ENCODE measurements at regions not wholly inside any gene's neighbourhood (a gene's known extent, or its start where the extent isn't known, plus 50 kb on each side); places are given as distances from the start of the nearest gene placed in this dataset.

DNA sequence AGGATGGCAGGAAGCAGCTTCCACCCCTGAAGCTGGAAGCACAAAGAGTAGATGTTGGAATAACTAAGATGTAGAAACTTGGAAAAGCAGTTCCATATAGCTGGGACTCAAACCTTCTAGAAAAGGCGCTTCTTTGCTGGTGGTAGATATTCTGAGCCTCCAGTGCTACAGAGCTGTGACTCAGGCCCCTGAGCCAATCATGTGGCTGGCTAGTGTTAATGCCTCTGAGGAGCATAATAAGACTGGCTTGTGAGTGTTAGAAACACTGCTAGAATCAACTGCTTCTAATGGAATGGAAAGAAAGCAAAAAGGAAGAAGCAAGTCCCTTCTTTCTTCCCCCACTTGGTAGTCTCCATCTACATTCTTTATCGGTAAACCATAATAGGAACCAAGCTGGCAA, 234.2 kb upstream of the DMAC1 start:
- Histone ChIP-seq H3K27ac (ENCODE audit: low read length) (no peak overlapping the region), H4K20me1 (ENCODE audit: insufficient read depth, low read depth, low read length) (no peaks in the 10 kb centered on the region), H3K79me2 (ENCODE audit: low read length) (no peaks in the 10 kb centered on the region), H2AFZ (ENCODE audit: low read length) (no peak overlapping the region), H3K27me3 (ENCODE audit: low read length) (no peaks in the 10 kb centered on the region), H3K36me3 (ENCODE audit: insufficient read depth, low read length) (no peaks in the 10 kb centered on the region), H3K4me3 (ENCODE audit: low read length) (no peak overlapping the region), H3K4me2 (ENCODE audit: low read depth, low read length, poor library complexity, severe bottlenecking) (no peak overlapping the region), H3K9me3 (ENCODE audit: low read length) (peaks cover 20% of the 10 kb centered on the region), H3K4me1 (ENCODE audit: low read length) (no peaks in the 10 kb centered on the region), H3K9ac (ENCODE audit: low read length) (no peak overlapping the region), H3K9me2 (replicated peaks; ENCODE audit: insufficient read depth, low read length) (no peaks in the 10 kb centered on the region)
- no peak for DNase-seq

DNA sequence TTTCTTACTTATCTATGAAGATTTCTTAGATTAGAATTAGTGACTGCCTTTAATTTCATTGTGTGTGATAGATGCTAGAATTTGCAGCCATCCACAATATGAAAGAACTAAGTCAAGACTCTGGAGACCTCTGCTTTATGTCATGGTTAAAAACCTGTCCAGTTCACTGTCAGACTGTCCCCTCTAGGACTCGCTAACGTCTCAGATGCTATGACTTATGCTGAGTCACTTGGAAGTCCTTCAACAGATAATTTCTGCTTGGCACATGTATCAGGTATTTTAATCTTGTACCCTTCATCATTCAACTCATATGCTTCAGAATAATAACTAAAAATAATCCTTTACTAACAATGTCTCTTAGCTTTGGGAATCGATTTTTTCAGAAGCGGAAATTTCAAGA, 230.5 kb upstream of the DMAC1 start:
- no peaks in the 10 kb centered on the region for H3K36me3 ChIP-seq (ENCODE audit: insufficient read depth, low read length)
- no peak overlapping the region for H3K4me3 ChIP-seq (ENCODE audit: low read length)
- no peaks in the 10 kb centered on the region for H4K20me1 ChIP-seq (ENCODE audit: insufficient read depth, low read depth, low read length)
- no peak overlapping the region for H2AFZ ChIP-seq (ENCODE audit: low read length)
- no peaks in the 10 kb centered on the region for H3K27me3 ChIP-seq (ENCODE audit: low read length)
- no peaks in the 10 kb centered on the region for H3K9me2 ChIP-seq (replicated peaks; ENCODE audit: insufficient read depth, low read length)
- no peak overlapping the region for H3K27ac ChIP-seq (ENCODE audit: low read length)
- H3K9ac ChIP-seq (ENCODE audit: low read length): no peak overlapping the region
- no peak for DNase-seq
- no peak overlapping the region for H3K4me2 ChIP-seq (ENCODE audit: low read depth, low read length, poor library complexity, severe bottlenecking)
- peaks cover 14% of the 10 kb centered on the region for H3K9me3 ChIP-seq (ENCODE audit: low read length)
- H3K79me2 ChIP-seq (ENCODE audit: low read length): no peaks in the 10 kb centered on the region
- H3K4me1 ChIP-seq (ENCODE audit: low read length): no peaks in the 10 kb centered on the region

DNA sequence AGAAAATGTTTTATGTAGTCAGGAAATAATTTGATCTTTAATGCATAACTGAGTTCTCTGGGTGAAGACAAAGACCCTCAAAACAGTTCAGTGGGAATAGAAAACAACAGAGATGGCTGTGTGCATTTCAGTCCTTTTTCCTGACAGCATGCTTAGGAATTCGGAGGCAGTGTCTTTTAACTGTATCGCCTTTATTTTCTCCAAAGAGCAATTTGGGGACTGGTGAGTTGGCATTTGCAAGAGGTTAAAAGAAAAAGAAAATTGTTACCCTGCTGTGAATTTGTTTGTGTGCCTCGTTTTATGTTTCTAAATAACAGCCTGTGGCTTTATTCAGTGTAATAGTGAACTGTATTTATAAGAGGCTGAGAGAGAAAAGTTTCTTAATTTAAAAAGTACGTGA, 227.8 kb upstream of the DMAC1 start:
- Histone ChIP-seq H3K36me3 (ENCODE audit: insufficient read depth, low read length) (no peaks in the 10 kb centered on the region), H4K20me1 (ENCODE audit: insufficient read depth, low read depth, low read length) (no peaks in the 10 kb centered on the region), H3K9ac (ENCODE audit: low read length) (no peak overlapping the region), H3K27me3 (ENCODE audit: low read length) (no peaks in the 10 kb centered on the region), H3K27ac (ENCODE audit: low read length) (no peak overlapping the region), H3K4me3 (ENCODE audit: low read length) (no peak overlapping the region), H3K9me3 (ENCODE audit: low read length) (peaks cover 13% of the 10 kb centered on the region), H3K79me2 (ENCODE audit: low read length) (no peaks in the 10 kb centered on the region), H3K4me1 (ENCODE audit: low read length) (no peaks in the 10 kb centered on the region), H2AFZ (ENCODE audit: low read length) (no peak overlapping the region), H3K4me2 (ENCODE audit: low read depth, low read length, poor library complexity, severe bottlenecking) (no peak overlapping the region), H3K9me2 (replicated peaks; ENCODE audit: insufficient read depth, low read length) (no peaks in the 10 kb centered on the region)
- DNase-seq: no peak

DNA sequence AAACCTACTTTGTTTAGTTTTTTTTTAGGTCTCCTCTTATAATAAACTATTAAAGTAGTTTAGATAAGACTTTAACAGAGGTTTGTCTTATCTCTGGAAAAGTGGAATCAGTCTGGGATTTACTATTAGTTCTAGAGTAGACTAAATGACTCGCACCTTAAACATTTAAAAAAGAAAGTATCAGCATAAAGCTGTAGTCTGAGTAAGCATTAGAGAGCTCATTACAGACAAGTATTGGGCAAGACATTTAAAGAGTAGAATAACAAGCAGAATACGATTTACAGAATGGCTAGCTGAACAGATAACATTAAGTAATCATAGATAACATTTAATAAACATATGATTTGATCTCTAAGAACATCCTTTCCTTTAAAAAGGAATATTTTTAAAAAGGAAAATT, 226.0 kb upstream of the DMAC1 start:
- H3K79me2 ChIP-seq (ENCODE audit: low read length): no peaks in the 10 kb centered on the region

DNA sequence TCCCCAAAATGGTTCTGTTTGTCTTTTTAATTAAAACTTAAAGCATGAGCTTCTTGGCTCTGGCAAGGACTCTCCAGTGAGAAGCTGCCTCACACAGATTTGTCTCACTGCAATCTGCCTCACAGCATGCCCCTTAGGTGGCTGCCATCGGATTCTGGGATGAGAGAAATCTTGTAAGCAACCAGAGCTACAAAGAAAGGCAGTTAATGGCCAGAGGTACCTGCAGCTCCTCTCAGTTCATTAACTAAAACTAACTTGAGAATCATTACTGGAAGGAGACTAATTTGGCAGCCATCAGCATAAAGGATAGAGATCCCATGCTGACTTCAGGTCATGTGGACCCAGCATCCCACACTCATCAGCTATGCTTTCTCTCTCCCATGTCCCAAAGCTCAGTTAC, 220.6 kb upstream of the DMAC1 start:
- no peak overlapping the region for H3K27ac ChIP-seq (ENCODE audit: low read length)
- H3K36me3 ChIP-seq (ENCODE audit: insufficient read depth, low read length): no peaks in the 10 kb centered on the region
- no peaks in the 10 kb centered on the region for H3K9me2 ChIP-seq (replicated peaks; ENCODE audit: insufficient read depth, low read length)
- no peaks in the 10 kb centered on the region for H3K79me2 ChIP-seq (ENCODE audit: low read length)
- no peaks in the 10 kb centered on the region for H4K20me1 ChIP-seq (ENCODE audit: insufficient read depth, low read depth, low read length)
- no peaks in the 10 kb centered on the region for H3K4me1 ChIP-seq (ENCODE audit: low read length)
- H3K4me2 ChIP-seq (ENCODE audit: low read depth, low read length, poor library complexity, severe bottlenecking): no peak overlapping the region
- H3K4me3 ChIP-seq (ENCODE audit: low read length): no peak overlapping the region
- H3K9me3 ChIP-seq (ENCODE audit: low read length): peaks cover 6% of the 10 kb centered on the region; the same call in 1 of the 2 replicates
- no peak overlapping the region for H2AFZ ChIP-seq (ENCODE audit: low read length)
- no peaks in the 10 kb centered on the region for H3K27me3 ChIP-seq (ENCODE audit: low read length)
- DNase-seq: no peak
- no peak overlapping the region for H3K9ac ChIP-seq (ENCODE audit: low read length)

More for the DNA sequence above, 226.0 kb upstream of the DMAC1 start:
- Histone ChIP-seq H3K27me3 (ENCODE audit: low read length) (no peaks in the 10 kb centered on the region), H3K9ac (ENCODE audit: low read length) (no peak overlapping the region), H2AFZ (ENCODE audit: low read length) (no peak overlapping the region), H4K20me1 (ENCODE audit: insufficient read depth, low read depth, low read length) (no peaks in the 10 kb centered on the region), H3K4me3 (ENCODE audit: low read length) (no peak overlapping the region), H3K9me2 (replicated peaks; ENCODE audit: insufficient read depth, low read length) (no peaks in the 10 kb centered on the region), H3K4me1 (ENCODE audit: low read length) (no peaks in the 10 kb centered on the region), H3K4me2 (ENCODE audit: low read depth, low read length, poor library complexity, severe bottlenecking) (no peak overlapping the region), H3K36me3 (ENCODE audit: insufficient read depth, low read length) (no peaks in the 10 kb centered on the region), H3K9me3 (ENCODE audit: low read length) (peaks cover 12% of the 10 kb centered on the region), H3K27ac (ENCODE audit: low read length) (no peak overlapping the region)
- no peak for DNase-seq

DNA sequence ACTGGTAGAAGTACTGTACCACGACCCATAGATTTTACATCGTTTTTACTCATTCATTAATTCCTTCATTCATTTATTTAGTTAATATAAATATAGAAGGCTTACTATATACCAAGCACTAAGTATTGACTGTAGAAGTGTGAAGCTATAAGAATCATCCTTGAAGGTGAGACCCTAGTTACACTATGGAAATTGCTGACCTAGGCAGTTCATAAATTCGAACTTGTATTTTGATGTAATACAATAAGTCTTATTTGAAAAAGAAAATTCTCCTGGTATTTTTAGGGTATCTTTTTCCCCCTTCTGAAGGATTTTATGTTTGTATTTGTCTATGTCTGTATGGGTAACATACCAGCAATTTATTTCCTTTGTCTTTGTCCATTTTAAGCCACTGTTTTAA, 220.1 kb upstream of the DMAC1 start:
- no peak overlapping the region for H3K4me3 ChIP-seq (ENCODE audit: low read length)
- no peak for DNase-seq
- H3K79me2 ChIP-seq (ENCODE audit: low read length): no peaks in the 10 kb centered on the region
- H3K4me1 ChIP-seq (ENCODE audit: low read length): no peaks in the 10 kb centered on the region
- H4K20me1 ChIP-seq (ENCODE audit: insufficient read depth, low read depth, low read length): no peaks in the 10 kb centered on the region
- peaks cover 3% of the 10 kb centered on the region; the same call in 1 of the 2 replicates for H3K9me3 ChIP-seq (ENCODE audit: low read length)
- no peak overlapping the region for H2AFZ ChIP-seq (ENCODE audit: low read length)
- no peak overlapping the region for H3K9ac ChIP-seq (ENCODE audit: low read length)
- no peak overlapping the region for H3K4me2 ChIP-seq (ENCODE audit: low read depth, low read length, poor library complexity, severe bottlenecking)
- H3K27me3 ChIP-seq (ENCODE audit: low read length): no peaks in the 10 kb centered on the region
- no peaks in the 10 kb centered on the region for H3K36me3 ChIP-seq (ENCODE audit: insufficient read depth, low read length)
- H3K27ac ChIP-seq (ENCODE audit: low read length): no peak overlapping the region
- H3K9me2 ChIP-seq (replicated peaks; ENCODE audit: insufficient read depth, low read length): no peaks in the 10 kb centered on the region

DNA sequence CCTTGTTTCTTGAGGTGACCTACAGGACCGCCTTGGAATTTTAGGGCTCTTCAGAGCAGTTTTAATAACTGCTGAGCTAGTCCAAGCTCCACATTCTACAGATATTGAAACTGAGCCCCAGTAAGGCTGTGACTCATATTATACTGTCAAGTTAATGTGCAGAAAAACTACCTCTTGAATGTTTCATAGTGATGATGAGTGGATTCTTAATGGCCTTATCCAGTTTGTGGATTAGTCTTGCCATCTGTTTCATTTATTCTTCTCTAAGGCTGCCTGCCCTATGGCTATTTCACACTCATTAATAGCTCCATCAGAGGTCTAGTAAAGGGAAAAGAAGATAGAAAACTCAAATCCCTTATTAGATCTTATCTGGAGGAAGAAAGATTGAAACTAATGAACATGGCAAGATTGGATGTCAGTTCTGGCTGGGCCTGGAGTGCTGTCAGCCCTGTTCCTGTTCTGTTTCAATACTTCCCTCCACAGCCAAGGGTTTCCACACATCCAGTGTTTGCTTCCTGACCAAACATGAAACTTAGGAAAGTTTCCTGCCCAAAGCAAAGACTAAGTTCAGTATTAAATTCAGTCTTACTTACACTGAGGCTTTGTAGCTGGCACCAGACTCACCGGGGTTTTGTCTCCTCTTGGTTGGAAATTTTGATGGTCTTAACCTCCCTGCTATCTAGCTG, 215.6 kb upstream of the DMAC1 start:
- no peak overlapping the region for H3K27ac ChIP-seq (ENCODE audit: low read length)
- H3K4me1 ChIP-seq (ENCODE audit: low read length): no peaks in the 10 kb centered on the region
- no peaks in the 10 kb centered on the region for H3K9me2 ChIP-seq (replicated peaks; ENCODE audit: insufficient read depth, low read length)
- no peak overlapping the region for H3K4me3 ChIP-seq (ENCODE audit: low read length)
- H3K9ac ChIP-seq (ENCODE audit: low read length): no peak overlapping the region
- H3K79me2 ChIP-seq (ENCODE audit: low read length): no peaks in the 10 kb centered on the region
- H3K9me3 ChIP-seq (ENCODE audit: low read length): peaks cover 3% of the 10 kb centered on the region; the same call in 1 of the 2 replicates
- no peak for DNase-seq
- H4K20me1 ChIP-seq (ENCODE audit: insufficient read depth, low read depth, low read length): no peaks in the 10 kb centered on the region
- no peak overlapping the region for H2AFZ ChIP-seq (ENCODE audit: low read length)
- H3K36me3 ChIP-seq (ENCODE audit: insufficient read depth, low read length): no peaks in the 10 kb centered on the region
- H3K4me2 ChIP-seq (ENCODE audit: low read depth, low read length, poor library complexity, severe bottlenecking): no peak overlapping the region
- H3K27me3 ChIP-seq (ENCODE audit: low read length): no peaks in the 10 kb centered on the region

DNA sequence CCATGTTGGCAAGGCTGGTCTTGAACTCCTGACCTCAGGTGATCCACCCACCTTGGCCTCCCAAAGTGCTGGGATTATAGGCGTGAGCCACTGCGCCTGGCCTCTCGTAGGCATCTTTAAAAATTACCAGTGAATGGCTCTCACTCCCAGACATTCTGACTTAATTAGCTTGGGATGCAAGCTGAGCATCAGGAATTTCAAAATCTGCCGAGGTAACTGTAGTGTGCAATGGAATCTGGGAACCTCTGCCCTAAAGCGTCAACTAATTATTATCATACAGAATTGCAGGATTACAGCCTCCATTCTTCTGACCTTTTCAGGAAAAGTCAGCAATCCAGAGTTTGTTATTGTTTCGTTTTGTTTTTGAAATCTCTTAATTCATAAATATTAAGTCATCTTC, 213.4 kb upstream of the DMAC1 start:
- Histone ChIP-seq H3K9ac (ENCODE audit: low read length) (no peak overlapping the region), H3K9me2 (replicated peaks; ENCODE audit: insufficient read depth, low read length) (no peaks in the 10 kb centered on the region), H4K20me1 (ENCODE audit: insufficient read depth, low read depth, low read length) (no peaks in the 10 kb centered on the region), H3K79me2 (ENCODE audit: low read length) (no peaks in the 10 kb centered on the region), H2AFZ (ENCODE audit: low read length) (no peak overlapping the region), H3K9me3 (ENCODE audit: low read length) (peaks cover 11% of the 10 kb centered on the region; the same call in 1 of the 2 replicates), H3K27me3 (ENCODE audit: low read length) (no peaks in the 10 kb centered on the region), H3K4me3 (ENCODE audit: low read length) (no peak overlapping the region), H3K36me3 (ENCODE audit: insufficient read depth, low read length) (no peaks in the 10 kb centered on the region), H3K27ac (ENCODE audit: low read length) (no peak overlapping the region), H3K4me1 (ENCODE audit: low read length) (no peaks in the 10 kb centered on the region), H3K4me2 (ENCODE audit: low read depth, low read length, poor library complexity, severe bottlenecking) (no peak overlapping the region)
- DNase-seq: no peak

All from Karpas-422 (cell line).